ENCODE measurements at regions not wholly inside any gene's neighbourhood (a gene's known extent, or its start where the extent isn't known, plus 50 kb on each side); places are given as distances from the start of the nearest gene placed in this dataset.

DNA sequence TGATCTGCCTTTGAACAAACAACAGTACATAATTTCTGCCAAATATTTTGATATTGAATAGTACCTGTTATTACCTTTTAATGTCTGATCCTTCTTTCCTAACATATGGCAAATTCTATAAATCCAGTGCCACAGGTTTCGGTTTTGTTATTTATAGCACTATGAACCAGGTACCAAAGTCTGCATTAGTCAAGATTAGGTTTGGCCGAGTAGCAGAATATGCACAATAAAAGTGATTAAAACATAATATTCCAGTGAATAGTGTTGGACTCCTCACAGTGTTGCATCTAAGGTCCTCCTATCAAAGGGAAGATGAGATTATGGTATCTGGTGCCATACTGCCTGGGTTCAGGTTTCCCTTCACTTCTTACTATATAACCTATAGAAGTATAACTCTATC is 599.0 kb downstream of the ZPLD1 start:
- Mint-ChIP-seq H3K27ac (no peak overlapping the region), H3K4me1 (ENCODE audit: low read depth) (no peaks in the 10 kb centered on the region), H3K4me3 (no peak overlapping the region), H3K36me3 (ENCODE audit: low read depth) (no peaks in the 10 kb centered on the region), H3K27me3 (no peaks in the 10 kb centered on the region), H3K9me3 (no peaks in the 10 kb centered on the region)

DNA sequence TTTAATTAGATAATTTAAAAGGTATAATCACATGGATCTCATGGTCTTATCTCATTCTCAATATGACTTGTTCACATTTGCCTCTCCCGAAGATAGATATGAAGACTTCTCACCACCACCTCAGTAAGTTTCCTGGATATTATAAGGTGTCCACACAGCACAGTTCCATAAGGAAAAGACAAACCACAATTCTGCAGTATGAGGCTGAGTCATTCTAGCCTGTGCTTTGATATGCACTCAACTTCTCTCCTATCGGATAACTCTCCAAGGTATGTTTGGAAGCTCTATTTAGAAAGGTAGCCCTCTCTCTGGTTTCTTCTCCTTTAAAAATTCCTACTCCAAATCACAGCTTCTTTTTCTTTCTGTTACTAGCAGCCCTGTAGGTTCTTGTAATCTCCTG is 612.8 kb downstream of the ZPLD1 start:
- Mint-ChIP-seq H3K27ac (no peak overlapping the region), H3K27me3 (no peaks in the 10 kb centered on the region), H3K4me3 (no peak overlapping the region), H3K4me1 (ENCODE audit: low read depth) (no peaks in the 10 kb centered on the region), H3K9me3 (peaks cover 4% of the 10 kb centered on the region), H3K36me3 (ENCODE audit: low read depth) (no peaks in the 10 kb centered on the region)

DNA sequence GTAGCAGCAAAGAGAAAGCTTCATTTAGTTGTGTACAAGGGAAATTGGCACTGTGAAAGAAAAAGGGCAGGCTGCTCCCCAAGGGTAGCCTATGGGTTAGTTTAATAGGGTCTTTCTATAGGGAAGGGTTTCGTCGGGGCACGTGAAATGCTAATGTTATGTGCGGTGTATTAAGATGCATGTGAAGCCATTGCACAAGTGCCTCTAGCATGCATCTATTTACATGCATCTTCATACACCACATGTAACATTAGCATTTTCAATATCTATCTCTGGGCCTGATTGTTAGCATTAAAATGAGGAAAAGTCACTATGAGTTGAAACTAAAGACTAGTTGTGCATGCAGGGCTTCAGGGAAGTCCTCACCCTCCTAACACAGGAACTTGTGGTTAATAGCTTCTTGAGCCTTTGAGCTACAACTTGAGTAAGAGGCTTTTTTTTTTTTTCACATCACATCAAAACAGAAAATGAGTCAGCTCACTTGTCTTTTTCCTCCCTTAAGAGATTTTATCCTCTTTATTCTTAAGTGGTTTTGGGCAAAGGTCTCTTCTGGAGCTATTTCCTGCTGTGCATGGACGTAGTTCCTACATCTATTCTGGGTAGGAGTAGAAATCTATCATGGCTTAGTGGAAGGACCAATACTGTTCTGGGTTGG is 613.4 kb downstream of the ZPLD1 start:
- H3K27me3 Mint-ChIP-seq: no peaks in the 10 kb centered on the region
- no peak overlapping the region for H3K27ac Mint-ChIP-seq
- H3K4me3 Mint-ChIP-seq: no peak overlapping the region
- H3K9me3 Mint-ChIP-seq: peaks cover 4% of the 10 kb centered on the region
- no peaks in the 10 kb centered on the region for H3K36me3 Mint-ChIP-seq (ENCODE audit: low read depth)
- no peaks in the 10 kb centered on the region for H3K4me1 Mint-ChIP-seq (ENCODE audit: low read depth)

DNA sequence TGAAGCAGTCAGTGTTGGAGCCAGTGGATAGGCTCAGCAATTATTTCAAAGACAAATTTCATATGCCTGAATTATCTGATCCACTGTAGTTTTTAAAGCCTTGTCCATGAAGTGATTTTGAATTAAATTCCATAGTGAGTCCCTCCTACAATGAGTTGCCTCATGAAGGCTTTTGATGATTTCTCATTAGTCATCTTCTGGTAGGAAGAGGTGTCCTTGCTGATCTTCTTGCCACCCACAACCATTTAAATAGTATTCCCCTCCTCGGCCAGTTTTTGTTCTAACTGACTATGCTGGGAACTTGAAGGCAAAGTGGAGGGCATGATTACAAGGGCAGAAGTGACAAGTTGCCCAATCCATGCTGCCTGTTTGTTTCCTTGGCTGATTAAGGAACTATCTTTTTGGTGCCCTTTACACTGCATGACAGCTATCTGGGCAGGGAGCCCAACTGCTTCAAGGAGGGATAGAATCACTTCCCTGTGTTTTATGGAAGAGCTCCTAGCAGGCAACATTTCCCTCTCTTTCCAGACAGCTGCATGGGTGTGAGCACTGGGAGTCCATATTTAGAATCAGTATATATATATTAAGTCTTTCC is 617.5 kb downstream of the ZPLD1 start:
- Mint-ChIP-seq H3K4me1 (ENCODE audit: low read depth) (no peaks in the 10 kb centered on the region), H3K27ac (no peak overlapping the region), H3K36me3 (ENCODE audit: low read depth) (no peaks in the 10 kb centered on the region), H3K4me3 (no peak overlapping the region), H3K27me3 (no peaks in the 10 kb centered on the region), H3K9me3 (peaks cover 4% of the 10 kb centered on the region)

DNA sequence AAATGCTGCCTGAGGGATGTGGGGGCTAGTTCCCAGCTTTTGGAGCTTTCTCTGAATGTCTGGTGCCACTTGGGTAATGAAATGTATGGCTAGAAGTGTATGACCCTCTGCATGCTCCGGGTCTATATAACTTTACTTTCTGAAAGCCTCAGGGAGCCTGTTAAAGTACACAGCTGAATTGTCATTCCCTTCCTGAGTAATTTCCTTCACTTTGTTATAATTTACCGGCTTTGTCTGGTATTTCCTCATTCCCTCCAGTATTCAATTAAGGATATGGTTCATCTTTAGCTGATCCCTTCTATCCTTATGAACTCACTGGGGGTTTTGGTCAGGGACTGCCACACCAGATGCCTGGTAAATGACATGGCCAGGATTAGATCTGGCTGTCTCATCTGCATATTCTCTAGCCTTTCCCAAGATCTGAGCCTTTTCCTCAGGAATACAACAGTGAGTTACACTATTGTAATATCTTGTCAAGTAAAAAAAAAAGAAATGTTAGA is 620.3 kb downstream of the ZPLD1 start:
- Mint-ChIP-seq H3K27ac (no peak overlapping the region), H3K36me3 (ENCODE audit: low read depth) (no peaks in the 10 kb centered on the region), H3K4me1 (ENCODE audit: low read depth) (no peaks in the 10 kb centered on the region), H3K27me3 (no peaks in the 10 kb centered on the region), H3K9me3 (peaks cover 1% of the 10 kb centered on the region), H3K4me3 (no peak overlapping the region)

DNA sequence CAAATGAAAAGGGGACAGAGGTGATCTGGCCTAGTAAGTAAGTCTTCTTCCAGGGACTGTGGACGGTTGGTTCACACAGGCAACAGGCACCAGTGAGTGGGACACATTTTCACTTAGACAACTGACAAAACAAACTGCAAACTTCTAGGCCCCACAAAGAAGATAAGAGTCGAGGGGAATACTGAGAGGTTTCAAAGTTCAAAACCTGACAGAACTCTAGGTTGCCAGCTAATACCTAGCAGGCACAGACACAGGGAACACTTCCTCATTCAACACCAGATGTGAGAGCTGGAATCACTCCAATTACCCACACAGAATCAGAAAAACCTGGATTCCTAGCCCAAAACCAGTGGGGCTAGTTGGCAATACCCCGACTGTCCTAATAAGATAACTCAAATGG is 621.7 kb downstream of the ZPLD1 start:
- Mint-ChIP-seq H3K27me3 (no peaks in the 10 kb centered on the region), H3K9me3 (no peaks in the 10 kb centered on the region), H3K27ac (no peak overlapping the region), H3K36me3 (ENCODE audit: low read depth) (no peaks in the 10 kb centered on the region), H3K4me3 (no peak overlapping the region), H3K4me1 (ENCODE audit: low read depth) (no peaks in the 10 kb centered on the region)

DNA sequence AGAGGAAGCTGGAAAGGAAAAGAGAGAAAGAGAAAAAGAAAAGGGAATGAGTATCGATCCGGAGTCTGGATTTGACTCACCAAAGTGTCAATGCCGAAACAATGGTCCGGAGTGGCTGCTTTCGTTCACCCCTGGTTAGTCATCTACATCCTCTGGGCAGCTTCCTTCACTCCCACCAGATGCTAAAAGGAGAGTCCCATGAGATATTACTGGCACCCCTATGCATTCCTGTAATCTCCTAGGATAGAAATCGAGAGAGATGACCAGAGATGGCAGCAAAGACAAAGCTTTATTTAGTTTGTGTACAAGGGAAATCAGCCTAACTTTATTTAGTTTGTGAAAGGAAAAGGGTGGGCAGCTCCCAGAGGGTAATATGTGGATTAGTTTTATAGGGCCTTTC is 622.2 kb downstream of the ZPLD1 start:
- Mint-ChIP-seq H3K27ac (no peak overlapping the region), H3K9me3 (no peaks in the 10 kb centered on the region), H3K4me3 (no peak overlapping the region), H3K27me3 (no peaks in the 10 kb centered on the region), H3K4me1 (ENCODE audit: low read depth) (no peaks in the 10 kb centered on the region), H3K36me3 (ENCODE audit: low read depth) (no peaks in the 10 kb centered on the region)

DNA sequence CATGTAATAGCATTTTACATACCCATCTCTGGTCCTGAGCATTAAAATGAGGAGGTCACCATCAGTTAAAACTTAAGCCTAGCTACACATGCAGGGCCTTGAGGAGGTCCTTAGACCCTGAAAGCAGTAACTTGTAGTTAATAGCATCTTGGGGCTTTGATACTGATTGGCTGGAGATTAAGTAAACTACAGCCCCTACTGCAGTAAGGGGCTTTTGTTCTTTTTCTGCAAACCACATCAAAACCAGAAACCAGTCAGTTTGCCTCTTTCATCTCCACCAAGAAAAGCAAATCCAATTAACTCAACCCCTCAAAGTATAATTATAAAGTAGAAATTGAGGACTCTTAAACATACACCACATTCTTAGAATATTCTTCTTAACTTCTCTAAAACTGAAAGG is 622.7 kb downstream of the ZPLD1 start:
- Mint-ChIP-seq H3K9me3 (no peaks in the 10 kb centered on the region), H3K27me3 (no peaks in the 10 kb centered on the region), H3K4me3 (no peak overlapping the region), H3K36me3 (ENCODE audit: low read depth) (no peaks in the 10 kb centered on the region), H3K27ac (no peak overlapping the region), H3K4me1 (ENCODE audit: low read depth) (no peaks in the 10 kb centered on the region)

DNA sequence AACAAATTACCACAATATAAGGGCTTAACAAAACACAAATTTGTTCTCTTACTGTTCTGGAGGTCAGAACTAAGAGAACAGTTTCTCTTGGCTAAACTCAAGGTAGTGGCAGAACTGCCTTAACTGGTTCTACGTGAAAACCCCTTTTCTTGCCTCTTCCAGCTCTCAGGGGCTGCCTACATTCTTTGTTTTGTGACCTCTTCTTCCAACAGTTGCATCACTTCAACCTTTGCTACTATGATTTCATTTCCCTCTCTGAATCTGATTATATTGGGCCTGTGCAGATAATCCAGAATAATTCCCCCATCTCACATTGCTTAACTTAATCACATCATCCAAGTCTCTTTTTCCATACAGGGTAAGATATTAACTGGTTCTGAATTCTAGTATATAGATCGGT is 624.6 kb downstream of the ZPLD1 start:
- Mint-ChIP-seq H3K9me3 (no peaks in the 10 kb centered on the region), H3K27ac (no peak overlapping the region), H3K4me1 (ENCODE audit: low read depth) (no peaks in the 10 kb centered on the region), H3K27me3 (no peaks in the 10 kb centered on the region), H3K36me3 (ENCODE audit: low read depth) (no peaks in the 10 kb centered on the region), H3K4me3 (no peak overlapping the region)

DNA sequence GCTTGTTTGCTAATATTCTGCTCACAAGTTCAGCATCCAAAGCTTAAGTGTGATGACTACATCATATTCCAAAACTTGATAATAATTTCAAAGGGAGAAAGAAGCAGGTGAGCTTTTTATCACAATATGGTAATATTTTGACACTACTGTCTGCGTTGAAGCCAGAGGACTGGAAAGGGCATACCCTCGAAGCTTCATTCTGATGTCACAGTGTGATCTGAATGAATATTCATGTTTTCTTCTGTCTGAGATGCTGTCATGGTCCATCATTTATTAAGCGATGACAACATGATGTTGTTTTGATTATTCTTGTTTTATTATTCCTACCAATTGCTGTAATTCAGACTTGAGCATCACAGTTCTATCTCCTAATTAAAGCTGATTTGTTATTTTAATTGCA is 625.4 kb downstream of the ZPLD1 start:
- H3K9me3 Mint-ChIP-seq: no peaks in the 10 kb centered on the region
- no peak overlapping the region for H3K27ac Mint-ChIP-seq
- no peaks in the 10 kb centered on the region for H3K27me3 Mint-ChIP-seq
- no peaks in the 10 kb centered on the region for H3K4me1 Mint-ChIP-seq (ENCODE audit: low read depth)
- H3K4me3 Mint-ChIP-seq: no peak overlapping the region
- no peaks in the 10 kb centered on the region for H3K36me3 Mint-ChIP-seq (ENCODE audit: low read depth)

DNA sequence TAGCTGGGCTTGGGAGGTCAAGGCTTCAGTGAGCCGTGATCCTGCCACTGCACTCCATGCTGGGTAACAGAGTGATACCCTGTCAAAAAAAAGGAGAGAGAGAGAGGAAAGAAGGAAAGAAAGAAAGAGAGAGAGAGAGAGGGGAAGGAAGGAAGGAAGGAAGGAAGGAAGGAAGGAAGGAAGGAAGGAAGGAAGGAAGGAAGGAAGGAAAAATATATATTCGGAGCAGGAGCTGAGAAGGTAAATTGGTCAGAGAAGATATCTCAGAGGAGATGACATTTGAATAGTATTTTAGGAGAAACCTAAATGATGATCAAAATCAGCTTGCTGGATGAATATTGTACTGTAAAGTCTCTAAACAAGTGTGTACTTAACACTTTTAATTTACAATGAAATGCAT is 633.1 kb downstream of the ZPLD1 start:
- Mint-ChIP-seq H3K27me3 (no peaks in the 10 kb centered on the region), H3K27ac (no peak overlapping the region), H3K4me3 (no peak overlapping the region), H3K4me1 (ENCODE audit: low read depth) (no peaks in the 10 kb centered on the region), H3K36me3 (ENCODE audit: low read depth) (no peaks in the 10 kb centered on the region), H3K9me3 (no peaks in the 10 kb centered on the region)

DNA sequence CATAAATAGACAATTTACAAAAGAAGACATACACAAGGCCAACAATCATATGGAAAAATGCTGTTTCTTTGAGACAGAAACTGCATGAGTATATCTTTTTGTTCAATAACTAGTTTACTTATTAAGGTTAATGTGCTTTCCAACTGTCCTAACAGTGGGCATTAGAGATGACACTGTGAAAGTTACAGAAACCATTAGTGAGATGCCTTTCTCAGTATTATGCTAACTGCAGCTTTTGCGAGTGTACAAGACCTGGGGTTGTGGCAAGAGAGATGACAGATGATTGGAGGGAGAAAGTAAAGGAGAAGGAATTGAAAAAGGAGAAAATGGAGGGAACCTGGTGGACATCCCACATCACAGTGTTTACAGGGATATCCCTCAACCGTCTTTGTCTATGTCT is 640.5 kb downstream of the ZPLD1 start:
- Mint-ChIP-seq H3K36me3 (ENCODE audit: low read depth) (no peaks in the 10 kb centered on the region), H3K27ac (no peak overlapping the region), H3K9me3 (no peaks in the 10 kb centered on the region), H3K4me3 (no peak overlapping the region), H3K4me1 (ENCODE audit: low read depth) (no peaks in the 10 kb centered on the region), H3K27me3 (no peaks in the 10 kb centered on the region)

DNA sequence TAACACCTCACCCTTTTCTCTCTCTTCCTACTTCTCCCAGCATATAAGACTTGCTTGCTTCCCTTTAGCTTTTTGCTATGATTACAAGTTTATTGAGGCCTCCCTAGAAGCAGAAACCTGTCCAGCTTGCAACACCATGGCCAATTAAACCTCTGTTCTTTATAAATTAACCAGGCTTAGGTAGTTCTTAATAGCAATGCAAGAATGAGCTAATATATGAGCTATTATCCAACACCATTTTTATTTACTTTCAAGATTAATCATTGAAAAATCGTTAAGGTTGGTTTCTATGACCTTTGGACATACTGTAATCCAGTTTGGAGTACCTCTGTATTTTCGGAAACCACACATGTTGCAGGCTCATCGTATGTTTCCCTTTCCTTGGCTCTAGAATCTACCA is 643.1 kb downstream of the ZPLD1 start:
- no peaks in the 10 kb centered on the region for H3K27me3 Mint-ChIP-seq
- H3K4me3 Mint-ChIP-seq: no peak overlapping the region
- H3K27ac Mint-ChIP-seq: no peak overlapping the region
- H3K36me3 Mint-ChIP-seq (ENCODE audit: low read depth): no peaks in the 10 kb centered on the region
- no peaks in the 10 kb centered on the region for H3K9me3 Mint-ChIP-seq
- H3K4me1 Mint-ChIP-seq (ENCODE audit: low read depth): no peaks in the 10 kb centered on the region

DNA sequence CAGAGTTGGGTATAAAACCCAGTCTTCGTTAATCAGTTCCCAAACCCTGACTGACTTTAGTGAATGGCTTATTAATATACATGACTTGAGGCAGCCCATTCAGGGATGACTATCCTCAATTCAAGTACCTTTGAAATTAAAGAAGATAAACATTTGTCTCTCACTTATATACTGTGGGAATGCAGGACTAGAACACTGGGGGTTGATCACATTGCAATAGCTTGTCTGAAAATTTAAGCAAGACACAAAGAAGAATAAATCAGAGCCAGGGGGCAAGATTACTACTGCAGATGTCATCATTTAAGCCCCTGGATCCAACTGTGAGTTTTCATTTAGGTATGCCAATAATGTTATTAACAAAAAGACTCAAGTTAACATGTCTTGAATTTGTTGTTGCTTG is 647.7 kb downstream of the ZPLD1 start:
- no peak overlapping the region for H3K4me3 Mint-ChIP-seq
- no peaks in the 10 kb centered on the region for H3K4me1 Mint-ChIP-seq (ENCODE audit: low read depth)
- H3K36me3 Mint-ChIP-seq (ENCODE audit: low read depth): no peaks in the 10 kb centered on the region
- no peaks in the 10 kb centered on the region for H3K27me3 Mint-ChIP-seq
- H3K27ac Mint-ChIP-seq: no peak overlapping the region
- no peaks in the 10 kb centered on the region for H3K9me3 Mint-ChIP-seq

DNA sequence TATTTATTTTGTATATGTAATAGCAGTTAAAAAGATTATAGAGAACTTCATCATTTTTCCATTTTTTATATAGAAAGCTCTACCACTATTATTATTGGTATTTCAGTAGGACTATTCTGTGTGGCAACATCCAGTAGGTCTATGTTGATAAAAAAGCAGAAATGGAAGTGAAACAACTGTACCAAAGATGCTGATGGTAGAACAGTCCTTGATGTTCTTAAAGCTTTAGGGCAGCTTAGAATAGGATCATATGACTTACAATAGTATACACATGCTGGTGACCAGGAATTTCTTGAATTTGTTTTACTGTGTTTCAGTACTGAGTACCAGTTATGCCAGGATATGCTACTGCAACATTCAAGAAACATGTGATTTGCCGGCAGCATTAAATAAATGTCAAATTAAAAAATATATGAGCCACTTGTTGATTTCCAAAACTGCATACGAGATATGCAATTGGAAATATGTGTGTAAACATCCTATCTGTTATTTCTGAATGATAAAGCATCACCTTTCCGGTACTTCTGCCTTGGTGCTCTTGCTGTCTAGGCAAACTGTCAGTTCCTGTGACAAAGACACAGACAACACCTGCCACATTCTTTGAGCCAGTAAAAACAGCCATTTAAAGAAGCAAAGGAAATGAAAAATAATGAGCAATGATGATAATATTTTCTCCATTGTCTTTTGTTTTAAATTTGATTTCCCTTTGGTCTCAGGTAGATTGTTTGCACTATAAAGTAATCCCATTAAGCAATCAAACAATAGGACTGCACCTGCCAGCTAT is 649.2 kb downstream of the ZPLD1 start:
- Mint-ChIP-seq H3K4me1 (ENCODE audit: low read depth) (no peaks in the 10 kb centered on the region), H3K4me3 (no peak overlapping the region), H3K27me3 (no peaks in the 10 kb centered on the region), H3K27ac (no peak overlapping the region), H3K36me3 (ENCODE audit: low read depth) (no peaks in the 10 kb centered on the region), H3K9me3 (no peaks in the 10 kb centered on the region)

Measured in stimulated activated naive CD8-positive, alpha-beta T cell treated with anti-CD3 and anti-CD28 coated beads, Interleukin-15, Interleukin-2, amounts not matched to agents 100 ng/mL and 50 ng/mL, for 24 hours (primary cell).